ENCODE measurements at regions not wholly inside any gene's neighbourhood (a gene's known extent, or its start where the extent isn't known, plus 50 kb on each side); places are given as distances from the start of the nearest gene placed in this dataset.

- no peak for TF ChIP-seq CTCF (IDR thresholded peaks at IDR 0.05; ENCODE audit: poor library complexity)
- no peak for TF ChIP-seq EZH2 (IDR thresholded peaks at IDR 0.05; ENCODE audit: borderline replicate concordance)
- no peak for TF ChIP-seq EZH2phosphoT487 (IDR thresholded peaks at IDR 0.05; ENCODE audit: low read depth, severe bottlenecking, unreplicated experiment)
Measured at GRCh38 chr9:135225619-135226228, 138.3 kb downstream of the OLFM1 start.
